SK-N-SH (cell line): ENCODE measurements at regions not wholly inside any gene's neighbourhood (a gene's known extent, or its start where the extent isn't known, plus 50 kb on each side); places are given as distances from the start of the nearest gene placed in this dataset.
"Not testable (repeated sequence)": the region's sequence is repeated elsewhere in the genome, so short reads cannot be mapped to it uniquely, and the experiment has no call there.

Source experiments
- CTCF ChIP-seq: fragments of 200-600 bp; sonication (generic); IDR thresholded peaks from 2 replicates; pipeline ENCODE4 v1.6.1; 2017; ENCODE audit warnings: antibody characterized with exemption, mild to moderate bottlenecking, moderate library complexity
- EZH2phosphoT487 ChIP-seq: fragments of 200-600 bp; sonication (generic); IDR thresholded peaks from 2 replicates; pipeline ENCODE4 v1.6.1; 2017; ENCODE audit warnings: low read depth, mixed run types, mild to moderate bottlenecking, antibody characterized with exemption, moderate library complexity, borderline replicate concordance
- FOXM1 ChIP-seq: IDR thresholded peaks from 2 replicates; pipeline ENCODE4 v1.4.0; 2012; ENCODE audit warnings: low read depth, mild to moderate bottlenecking
- GATA2 ChIP-seq: sonication (generic); formaldehyde crosslinking; IDR thresholded peaks from 2 replicates; pipeline ENCODE4 v1.5.0; 2020; ENCODE audit warnings: mild to moderate bottlenecking, missing genetic modification reagents
- MAX ChIP-seq: IDR thresholded peaks from 2 replicates; pipeline ENCODE4 v1.4.0; 2012; ENCODE audit warnings: low read depth

- TF ChIP-seq FOXM1; GATA2 (CRISPR knock-in tag); MAX; CTCF; EZH2phosphoT487: not testable (repeated sequence)
These were observed 158.3 kb downstream of the TMEM132E start for GRCh38 chr17:34737673-34738072.
